SW480 (cell line): ENCODE measurements at regions not wholly inside any gene's neighbourhood (a gene's known extent, or its start where the extent isn't known, plus 50 kb on each side); places are given as distances from the start of the nearest gene placed in this dataset.

Experiments
- DNase-seq: peaks from one replicate; pipeline ENCODE4 v3.0.0-alpha.2; 2016; ENCODE audit warnings: low spot score

DNA sequence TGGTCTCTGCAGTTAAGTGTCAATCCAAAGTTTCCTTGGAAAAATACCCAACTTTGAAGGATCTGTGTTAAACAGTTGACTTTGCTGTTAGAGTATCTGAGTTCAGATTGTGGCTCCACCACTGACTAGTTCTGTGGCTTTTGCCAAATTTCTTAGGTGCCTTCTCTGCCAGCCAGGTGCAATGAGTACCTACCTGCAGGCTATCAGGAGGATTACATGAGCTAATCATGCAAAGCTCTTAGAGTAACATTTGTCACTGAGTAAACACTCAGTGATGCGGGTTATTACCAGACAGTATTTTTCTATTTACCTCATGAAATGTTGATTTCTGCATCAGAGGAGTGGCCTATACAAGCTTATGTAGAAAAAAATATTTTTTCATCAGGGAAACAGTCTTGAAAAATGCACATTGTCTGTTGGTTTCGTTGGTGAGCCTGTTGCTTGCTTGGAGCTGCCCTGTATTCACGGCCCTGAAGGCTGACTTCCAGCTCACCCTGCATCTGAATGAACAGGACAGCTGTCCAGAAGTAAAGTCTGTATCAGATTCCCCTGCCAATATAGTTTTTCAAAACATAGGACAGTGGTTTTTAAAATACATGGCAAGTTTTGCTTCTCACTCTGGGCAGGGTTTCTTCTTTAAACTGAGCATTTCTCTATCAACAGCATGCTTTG lies 235.1 kb downstream of the CDCA7 start:
- no peak for DNase-seq

DNA sequence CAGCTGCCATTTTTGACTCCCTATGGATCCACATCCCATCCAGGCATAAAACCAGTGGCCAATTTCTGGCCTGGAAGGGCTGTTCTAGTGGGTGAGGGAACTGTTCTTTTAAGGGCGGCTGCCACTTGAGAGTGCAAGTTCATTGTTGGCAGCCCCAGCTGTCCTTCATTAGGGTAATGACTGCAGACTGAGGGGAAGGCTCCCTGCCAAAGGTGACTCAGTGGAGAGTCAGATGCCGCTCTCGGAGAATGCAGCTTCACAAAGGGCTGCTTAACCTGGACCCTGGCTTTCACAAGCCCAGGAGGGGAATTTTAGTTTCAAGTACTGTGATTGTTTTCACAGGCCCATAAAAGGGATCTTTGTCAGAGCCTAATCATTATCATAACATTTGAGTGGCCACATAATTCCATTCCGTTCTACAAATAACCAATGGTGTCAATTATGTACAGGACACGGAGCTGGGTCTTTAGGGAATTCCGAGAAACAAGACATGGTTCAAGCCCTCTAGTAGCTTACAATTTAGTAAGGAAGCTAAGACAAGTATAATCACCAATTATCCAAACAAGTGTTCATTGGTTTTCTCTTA lies 235.7 kb downstream of the CDCA7 start:
- no peak for DNase-seq

DNA sequence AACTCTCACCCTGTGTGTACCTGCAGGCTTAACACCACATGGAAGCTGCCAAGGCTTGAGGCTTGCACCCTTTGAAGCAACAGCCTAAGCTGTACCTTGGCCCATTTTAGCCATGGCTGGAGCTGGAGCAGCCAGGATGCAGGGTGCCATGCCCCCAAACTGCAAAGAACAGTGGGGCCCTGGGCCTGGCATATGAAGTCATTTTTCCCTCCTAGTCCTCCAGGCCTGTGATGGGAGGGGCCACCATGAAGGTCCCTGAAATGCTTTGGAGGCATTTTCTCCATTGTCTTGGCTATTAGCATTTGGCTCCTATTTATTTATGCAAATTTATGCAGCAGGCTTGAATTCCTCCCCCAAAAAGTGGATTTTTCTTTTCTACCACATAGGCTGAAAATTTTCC lies 238.4 kb downstream of the CDCA7 start:
- no peak for DNase-seq

DNA sequence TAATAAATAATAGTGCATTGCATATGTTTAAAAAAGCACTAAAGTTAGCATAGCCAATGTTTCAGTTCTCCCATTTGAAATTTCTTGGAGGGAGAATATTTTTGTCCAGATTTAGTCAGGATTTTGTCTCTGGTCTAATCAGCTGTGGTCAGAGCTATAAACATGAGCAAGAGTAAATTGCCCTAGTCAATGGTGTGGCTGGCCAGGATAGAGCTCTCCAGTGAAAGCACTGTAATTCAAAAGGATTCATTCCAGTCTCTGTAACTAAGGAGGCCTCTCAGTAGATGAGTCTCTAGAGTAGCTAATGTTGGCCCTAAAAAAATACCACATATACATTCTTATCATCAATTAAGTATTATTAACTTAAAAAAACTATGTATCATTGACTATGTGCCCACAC lies 241.6 kb downstream of the CDCA7 start:
- no peak for DNase-seq

DNA sequence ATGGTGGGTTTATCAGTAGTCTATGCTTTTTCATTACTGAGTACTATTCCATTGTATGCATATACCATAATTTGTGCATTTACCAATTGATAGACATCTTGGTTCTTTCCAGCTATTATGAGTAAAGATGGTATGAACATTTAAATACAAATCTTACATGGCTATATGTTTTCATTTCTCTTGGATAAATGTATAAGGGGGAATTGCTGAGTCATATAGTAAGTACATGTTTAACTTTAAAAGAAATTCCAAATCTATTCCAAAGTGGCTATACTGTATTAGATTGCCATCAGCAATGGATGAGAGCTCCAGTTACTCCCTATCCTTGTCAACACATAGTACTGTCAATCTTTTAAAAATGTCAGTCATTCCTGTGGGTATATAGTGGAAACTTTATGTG lies 243.9 kb downstream of the CDCA7 start:
- no peak for DNase-seq

DNA sequence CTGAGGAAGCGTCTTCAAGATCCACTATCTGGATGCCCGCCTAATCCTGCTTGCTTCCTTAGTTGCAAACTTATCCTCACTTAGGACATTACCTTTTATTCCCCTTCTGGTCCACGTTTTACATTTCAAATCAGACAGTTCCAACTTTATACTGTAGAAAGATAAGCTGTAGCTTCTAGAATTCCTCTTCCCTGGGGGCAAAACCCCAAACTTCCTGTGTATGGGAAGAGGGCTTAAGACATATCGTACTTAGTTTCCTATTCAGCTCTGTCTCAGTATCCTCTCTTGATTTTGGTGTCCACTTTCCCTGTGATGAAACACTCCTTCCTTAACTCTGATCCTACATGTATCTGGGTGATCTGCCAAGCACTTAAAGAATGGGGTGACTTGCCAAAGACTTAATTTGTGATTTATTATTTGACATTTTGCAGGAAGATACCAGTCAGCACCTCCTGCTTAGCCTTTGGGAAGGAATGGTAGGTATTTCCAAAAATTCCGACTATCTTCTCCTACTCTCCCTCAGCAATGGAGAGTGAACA lies 245.2 kb downstream of the CDCA7 start:
- DNase-seq, result no peak

DNA sequence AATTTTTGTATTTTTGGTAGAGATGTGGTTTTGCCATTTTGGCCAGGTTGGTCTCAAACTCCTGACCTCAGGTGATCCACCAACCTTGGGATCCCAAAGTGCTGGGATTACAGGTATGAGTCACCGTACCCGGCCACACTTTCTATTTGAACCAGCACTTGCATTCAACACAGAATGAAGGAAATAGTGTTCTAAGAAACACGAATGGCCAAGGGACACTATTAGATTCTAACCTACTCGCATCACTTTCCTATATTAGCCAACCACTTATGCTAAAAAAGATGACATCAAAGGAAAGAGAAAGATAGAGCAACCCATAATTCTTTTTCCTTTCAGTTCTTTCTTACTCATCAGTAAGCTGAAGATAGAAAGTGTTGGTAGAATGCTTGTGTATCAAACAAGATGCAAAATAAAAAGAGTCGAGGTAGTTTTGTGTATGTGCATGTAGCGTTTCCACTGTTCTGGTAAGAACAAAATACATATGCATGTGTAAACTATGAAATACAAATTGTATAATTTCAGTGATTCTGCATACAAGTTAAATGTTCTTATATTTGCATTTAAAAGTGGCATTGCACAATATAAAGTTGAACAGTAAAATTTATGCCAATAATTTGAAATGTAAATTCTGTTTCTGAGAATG lies 247.6 kb downstream of the CDCA7 start:
- no peak for DNase-seq

DNA sequence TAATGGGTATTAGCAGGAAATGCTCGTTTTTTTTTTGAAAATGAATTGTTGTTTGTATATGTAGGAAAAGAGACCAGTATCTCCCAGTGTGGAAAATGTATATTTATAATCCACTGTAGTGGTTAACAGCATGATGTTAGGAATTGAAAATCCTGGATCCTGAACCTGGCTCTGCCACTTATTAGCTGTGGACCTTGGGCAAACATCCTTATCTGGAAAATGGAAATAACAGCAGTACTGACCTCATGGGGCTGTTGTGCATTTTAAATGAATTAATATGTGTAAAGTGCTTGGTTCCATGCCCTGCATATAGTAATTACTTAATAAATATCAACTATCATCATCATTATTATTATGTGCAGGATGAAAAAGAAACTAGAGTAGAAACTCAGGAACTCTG lies 251.3 kb downstream of the CDCA7 start:
- DNase-seq, result no peak

DNA sequence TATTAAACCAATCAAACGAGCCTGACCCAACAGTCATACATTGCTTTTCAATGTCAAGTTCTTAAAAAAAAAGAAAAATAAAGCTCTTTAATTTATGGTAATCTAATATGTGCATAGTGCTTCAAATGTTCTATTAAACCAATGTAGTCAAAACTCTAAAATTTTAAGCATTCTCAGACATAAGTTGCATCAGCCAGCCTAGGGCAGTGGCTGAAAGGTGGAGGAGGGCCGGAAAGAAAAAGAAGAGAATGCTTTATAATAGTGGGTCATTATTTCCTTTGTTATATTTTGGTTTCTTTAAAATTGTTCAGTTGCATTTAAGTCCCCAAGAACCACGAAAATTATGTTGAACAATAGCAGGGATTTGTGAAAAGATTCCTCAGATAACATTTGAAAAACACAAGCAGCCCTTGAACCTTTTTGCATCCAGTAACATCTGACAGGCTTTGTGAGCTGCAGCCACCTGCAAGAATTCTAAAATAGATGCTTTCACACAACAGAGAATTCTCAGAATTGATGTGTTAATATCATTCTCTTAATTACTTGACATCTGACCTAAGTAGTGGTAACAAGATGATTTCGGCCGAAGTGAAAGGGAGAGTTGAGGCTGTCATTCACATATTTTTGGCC lies 252.1 kb downstream of the CDCA7 start:
- no peak for DNase-seq

DNA sequence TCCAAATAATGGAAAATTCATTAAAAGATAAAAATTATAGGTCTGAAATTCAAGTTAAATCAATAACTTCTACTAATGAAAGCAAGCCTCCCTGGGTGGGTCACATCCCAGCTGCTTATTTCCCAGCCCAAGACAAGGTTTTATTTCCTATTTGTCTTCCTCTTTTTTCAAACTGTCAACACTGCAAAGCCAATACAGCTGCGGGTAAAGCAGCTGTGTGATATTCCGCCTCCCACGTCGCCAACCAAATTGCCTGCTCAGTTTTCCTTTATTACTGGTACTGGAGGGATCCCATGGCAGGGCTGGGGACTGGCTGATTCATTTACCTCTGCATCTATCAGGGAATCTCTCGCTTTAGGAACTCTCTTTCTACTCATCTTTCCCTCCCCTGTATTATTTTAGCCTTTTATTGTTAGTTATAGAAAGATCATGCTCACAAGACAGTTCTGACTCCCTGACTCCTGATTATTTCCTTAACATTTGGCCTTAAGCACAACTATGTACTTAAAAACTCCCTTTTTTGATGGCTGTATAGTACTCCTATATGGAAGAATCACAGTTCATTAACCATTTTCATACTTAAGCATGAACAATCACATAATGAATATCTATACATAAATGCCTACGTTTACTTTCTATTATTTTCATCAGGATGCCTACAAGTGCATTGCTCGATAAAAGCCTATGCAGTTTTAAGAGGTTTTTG lies 253.1 kb downstream of the CDCA7 start:
- DNase-seq, result no peak

DNA sequence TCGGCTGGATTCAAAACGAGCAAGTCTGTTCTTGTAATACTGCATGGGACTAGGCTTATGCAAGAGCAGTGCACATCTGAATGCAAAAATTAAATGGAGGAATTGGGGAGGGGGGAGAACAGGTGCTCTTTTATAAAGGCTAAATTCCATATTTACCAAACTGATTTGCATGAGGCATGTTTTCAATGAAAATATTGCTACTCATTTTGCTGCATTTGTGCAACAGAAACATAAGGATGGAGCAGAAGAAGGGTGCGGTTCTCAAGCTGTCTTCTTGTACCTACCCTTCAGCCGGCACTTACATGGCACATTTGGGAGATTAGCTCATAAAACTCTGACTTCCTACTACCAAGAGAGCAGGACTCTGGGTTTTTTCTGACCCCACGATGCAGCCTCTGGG lies 256.4 kb downstream of the CDCA7 start:
- no peak for DNase-seq

DNA sequence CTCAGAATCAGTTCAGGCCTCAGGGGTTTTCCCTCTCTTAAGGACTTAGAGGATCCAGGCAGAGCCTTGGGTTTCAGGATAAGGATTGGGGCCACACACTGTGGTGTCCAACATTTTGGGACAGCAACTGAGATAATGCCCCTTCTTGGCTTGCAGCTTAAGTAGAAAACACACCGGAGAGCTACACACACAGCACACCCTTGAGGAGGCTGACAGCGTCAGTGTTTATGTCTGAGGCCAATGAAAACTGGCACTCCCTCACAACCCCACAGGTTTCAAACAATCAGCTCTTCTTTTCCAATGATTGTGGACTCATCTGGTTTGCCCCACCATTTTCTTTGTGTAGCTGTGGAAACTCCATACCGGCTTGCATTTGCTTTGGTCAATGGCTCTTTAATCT lies 257.7 kb downstream of the CDCA7 start:
- DNase-seq, result no peak

DNA sequence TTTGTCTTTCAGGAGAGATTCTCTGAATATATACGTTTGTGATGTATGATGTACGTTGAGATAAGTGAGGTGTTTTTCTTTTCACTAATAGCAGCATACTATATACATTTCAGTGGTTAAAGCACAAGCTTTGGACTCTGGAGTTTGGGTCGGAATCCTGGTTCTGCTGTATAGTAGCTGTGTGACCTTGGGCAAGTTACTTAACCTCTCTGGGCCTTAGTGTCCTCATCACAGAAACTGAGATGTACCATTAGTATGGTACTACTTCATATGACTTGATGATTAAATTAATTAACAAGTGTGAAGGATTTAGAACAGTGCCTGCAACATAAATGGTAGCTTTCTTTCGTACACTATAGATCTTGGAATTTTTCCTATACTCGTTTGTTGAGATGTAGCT lies 258.7 kb downstream of the CDCA7 start:
- no peak for DNase-seq

DNA sequence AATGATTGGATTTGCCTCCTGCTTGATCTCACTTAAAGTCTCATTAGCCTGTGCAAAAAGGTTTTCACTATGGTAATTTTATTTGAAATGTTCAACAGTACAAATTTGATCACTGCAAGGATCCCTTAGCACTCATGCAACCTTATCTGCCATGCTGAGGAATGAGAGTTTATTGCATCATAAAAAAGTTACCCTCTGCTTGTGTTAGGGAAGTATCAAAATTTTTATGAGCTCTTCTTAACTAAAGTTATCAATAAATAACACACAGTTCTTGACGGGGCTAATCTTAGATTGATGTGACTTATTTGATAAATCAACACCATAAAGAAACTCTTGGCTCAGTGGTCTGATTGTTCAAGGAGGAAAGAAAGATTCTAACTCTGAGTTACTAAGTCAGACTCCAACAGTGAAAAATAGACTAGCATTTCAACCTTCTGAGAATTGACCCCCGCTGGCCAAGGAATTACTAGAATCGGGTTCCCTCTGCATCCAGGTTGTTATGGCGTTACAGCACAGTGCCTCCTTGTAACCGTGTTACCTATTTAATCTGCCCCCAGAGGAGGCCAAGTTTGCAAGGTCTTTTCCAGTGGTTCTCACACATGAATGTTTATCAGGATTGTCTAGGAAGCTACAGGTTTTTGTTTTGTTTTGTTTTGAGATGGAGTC lies 259.7 kb downstream of the CDCA7 start:
- no peak for DNase-seq

DNA sequence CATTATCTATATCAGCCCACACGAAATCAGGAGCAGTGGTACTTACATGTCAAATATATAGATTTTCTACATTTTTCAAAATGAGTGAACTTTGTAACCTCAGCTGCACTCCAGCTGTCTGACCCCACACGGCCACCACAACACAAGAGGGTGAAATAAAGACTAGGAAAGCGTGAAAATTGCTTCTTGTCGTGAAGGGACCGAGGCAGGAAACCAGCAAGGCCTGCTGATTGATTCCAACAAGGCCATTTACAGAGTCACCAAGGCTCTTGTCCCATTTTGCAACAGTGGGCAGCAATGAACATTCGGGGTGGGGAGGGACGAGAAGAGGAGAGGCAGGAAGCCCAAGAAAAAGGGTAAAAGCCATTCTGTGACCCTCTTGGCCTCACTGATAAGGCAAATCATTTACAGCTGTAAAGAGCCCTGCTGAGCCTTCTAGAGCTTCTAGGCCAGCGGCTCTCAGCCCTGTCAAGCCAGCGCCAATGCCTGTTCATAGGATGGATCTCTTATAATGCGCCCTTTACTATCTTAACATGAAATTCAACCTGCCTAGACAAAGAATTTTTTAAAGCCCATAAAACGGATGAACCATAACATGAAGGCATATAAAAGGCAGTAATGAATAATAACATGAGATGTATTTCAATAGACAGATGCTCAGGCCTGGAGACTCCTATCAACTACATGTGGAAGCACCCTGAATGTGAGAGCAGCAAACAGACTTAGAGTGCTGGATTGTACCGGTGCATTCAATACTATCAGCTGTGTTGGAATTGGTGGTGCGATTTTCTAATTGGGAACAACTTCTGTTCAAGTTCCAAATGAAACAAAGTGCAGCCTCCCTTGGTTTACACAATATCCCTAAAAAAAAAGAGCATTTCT lies 269.0 kb downstream of the CDCA7 start:
- DNase-seq, result no peak

DNA sequence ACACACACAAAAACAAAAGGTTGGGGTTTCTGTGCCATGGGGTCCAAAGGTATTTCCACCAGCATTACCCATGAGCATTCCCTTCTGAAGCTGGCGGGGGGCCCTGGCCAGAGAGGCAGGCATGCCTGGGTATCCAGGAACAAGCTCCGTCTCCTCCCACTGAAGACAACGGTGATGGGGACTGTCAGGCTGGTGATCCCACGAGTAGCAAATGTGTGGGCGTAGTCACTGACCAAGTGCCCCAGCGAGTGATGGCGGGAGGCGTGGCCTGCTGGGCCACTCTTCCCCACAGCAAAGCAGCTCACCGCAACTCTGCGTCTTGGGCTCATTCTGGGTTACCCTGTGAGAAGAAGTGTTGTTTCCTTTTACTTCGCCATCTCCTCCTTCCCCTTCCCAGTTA lies 270.6 kb downstream of the CDCA7 start:
- no peak for DNase-seq

DNA sequence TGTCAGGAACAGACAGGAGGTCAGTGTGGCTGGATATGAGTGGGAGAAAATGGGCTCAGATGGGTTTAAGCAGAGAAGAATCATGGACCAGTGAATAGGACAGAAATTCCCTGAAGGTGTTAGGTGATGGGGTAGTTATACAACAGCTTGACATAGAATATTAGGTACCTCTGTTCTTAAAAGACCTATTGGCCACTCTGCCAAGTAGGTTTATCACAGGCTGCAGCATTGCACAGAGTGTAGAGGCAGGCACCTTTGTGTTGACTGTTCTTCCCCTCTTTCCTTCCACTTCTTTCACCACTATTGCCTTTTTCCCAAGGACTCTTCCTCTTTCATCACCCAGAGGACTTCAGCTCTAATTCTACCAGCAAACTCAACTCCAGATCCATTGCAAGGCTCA lies 274.4 kb downstream of the CDCA7 start:
- no peak for DNase-seq

DNA sequence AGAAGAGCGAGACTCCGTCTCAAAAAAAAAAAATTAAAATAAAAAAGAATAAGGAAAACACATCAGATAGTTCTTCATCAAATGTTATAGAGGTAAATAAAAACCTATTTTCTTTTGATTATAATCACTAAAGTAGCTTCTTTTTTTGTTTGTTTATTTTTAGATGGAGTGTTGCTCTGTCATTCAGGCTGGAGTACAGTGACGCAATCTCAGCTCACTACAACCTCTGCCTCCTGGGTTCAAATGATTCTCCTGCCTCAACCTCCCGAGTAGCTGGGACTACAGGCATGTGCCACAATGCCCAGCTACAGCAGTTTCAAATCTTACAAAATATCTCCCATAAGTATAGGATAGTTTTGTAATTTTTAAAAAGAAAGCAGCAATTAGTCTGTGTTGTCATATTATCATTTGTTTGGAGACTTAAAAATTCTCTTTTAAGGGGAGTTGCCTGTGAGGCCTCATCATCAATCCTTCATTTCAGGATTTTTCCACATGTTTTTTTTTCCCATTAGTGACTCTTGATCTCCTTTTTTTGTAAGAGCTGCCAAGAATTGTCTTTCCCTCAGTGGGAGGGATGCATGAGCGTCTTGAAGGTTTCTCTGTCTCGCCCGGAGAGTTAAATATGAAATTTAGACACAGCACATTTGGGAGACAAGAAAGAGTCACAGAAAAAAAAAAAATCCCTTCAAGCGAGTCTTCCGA lies 275.9 kb downstream of the CDCA7 start:
- DNase-seq, result no peak

DNA sequence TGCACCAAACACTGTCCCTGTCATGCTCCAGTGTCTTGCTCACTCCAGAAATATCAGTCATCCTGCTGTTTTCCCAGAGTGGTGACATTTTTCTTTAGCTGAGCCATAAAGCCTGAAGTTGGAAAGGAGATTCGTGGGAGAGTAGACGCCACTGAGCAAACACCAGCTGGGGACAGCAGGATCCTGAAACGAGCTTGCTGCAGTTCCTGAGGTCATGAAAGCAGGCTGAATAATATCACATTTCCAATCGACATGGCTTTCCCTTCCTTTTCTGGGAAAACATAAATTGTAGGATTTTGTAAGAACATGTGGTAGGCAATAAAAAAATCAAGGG lies 276.4 kb downstream of the CDCA7 start:
- DNase-seq, result no peak

DNA sequence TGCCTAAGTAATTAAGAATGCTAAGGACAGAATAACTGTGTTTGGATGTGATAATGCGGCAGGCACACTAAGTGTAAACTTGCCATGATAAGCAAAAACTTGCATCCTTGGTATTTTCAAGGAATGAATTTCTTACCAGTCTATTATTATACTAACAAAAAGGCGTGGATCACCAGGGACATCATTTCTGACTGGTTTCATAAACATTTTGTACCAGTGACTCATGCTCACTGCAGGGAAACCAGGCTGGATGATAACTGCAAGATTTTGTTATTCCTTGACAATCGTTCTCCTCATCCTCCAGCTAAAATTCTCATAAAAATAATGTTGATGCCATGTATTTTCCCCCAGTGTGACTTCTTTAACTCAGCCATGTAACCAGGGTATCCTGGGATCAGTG lies 289.5 kb downstream of the CDCA7 start:
- DNase-seq, result no peak
